Dermis blood vessel endothelial cell (primary cell): ENCODE measurements at regions not wholly inside any gene's neighbourhood (a gene's known extent, or its start where the extent isn't known, plus 50 kb on each side); places are given as distances from the start of the nearest gene placed in this dataset.
A peak's percentile ranks its signal among the peaks of the same experiment; 100 is the strongest.

Source experiments
- DNase-seq: peaks from one replicate; pipeline ENCODE4 v3.0.0; 2010

DNA sequence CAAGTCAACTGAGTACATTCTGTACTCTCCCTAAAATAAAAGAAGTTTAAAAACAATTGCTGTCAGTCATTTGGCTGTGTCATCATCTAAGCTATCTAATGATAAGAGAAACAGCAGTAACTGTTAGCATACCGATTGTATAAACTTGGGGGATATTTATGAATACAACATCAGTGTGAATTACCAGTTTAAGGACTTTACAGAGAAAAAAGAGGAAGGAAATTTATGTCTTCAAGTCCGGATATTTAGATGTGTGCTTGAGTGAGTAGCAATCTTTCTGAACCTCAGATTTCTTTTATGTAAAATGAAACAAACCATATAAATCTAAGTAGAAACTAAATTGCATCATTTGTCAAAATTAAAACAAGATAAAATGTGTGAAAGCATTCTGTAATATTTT is 1557.0 kb downstream of the MRPL39 start:
- no peak for DNase-seq

DNA sequence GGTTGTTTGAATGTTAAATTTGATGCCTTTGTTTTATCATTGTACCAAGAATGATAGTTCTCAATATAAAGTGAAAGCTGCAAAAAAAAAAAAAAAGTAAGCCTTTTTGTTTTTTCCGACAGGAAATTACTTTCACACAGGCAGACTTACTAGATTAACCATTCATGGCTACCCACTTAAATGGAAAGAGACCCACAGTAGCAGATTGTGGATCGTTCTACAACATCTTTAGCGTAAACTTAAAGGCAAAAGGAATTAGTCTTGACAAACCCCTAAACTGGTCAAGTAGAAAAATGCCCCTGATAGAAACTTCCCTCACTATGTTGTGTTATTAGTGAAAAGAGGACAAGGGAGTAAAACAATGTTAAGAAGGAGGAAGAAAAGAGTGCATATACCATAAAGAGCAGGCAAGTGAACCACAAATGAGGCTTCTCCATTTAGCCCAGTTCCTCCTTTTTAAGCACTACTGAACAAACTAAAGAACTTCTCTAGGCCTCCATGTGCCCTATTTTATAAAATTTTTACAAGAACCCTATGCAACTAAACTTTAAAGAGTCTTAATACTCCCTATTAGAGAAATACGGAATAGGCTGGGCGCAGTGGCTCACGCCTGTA is 1560.3 kb downstream of the MRPL39 start:
- no peak for DNase-seq

DNA sequence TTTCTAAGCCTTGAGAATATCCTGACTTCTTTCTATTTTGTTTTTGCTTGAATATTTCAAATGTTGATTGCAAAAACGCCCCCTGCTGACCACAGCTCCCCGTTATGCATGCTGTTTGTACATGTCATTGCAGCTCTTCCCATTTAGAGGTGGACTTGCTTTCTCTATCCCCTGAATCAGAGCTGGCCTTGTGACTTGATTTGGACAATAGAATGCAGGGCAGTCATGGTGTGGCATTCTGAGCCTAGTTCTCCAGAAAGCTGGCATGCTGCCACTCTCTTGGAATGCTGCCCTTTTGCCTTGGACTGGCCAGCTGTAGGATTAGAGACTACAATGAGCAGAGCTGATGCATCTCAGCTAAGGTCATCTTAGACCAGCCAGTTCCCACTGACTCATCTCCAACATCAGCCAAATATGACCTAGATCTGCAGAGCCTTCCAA is 1561.5 kb downstream of the MRPL39 start:
- peak; percentile 10 for DNase-seq

DNA sequence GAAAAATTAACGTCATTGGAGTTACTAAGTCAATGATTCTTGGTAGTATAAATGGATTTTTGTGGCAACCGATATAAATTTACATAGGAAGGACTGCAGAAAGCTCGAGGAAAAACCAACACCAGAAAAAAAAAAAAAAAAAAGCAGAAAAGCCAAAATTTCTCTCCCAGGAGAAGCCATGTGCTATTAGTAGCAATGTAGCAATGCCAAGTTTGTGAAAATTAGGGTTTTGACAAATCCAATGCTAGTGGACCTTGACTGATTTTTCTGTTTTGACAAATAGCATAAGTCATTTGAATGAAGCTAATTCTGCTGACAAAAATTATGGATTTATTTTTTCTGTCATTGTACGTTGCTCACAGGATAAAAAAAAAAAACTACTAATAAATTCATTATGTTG is 1561.9 kb downstream of the MRPL39 start:
- no peak for DNase-seq

DNA sequence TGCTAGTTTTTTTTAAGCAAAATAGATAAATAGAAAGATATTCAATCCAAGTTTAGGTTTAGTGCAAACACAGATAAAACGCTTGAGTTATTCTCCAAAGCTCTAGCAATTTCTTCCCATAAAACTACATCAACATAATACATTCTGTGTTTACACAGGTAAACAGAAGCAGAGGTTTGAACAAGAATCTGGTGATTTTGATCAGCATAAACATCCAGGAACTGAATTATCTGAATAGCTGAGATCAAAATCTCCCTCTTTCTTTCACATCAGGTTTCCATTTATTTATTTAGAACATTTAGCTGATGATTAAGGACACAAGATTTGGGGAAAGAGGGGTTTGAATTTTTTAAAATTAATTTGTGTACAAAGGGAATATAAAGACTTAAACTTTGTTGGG is 1564.6 kb downstream of the MRPL39 start:
- no peak for DNase-seq

DNA sequence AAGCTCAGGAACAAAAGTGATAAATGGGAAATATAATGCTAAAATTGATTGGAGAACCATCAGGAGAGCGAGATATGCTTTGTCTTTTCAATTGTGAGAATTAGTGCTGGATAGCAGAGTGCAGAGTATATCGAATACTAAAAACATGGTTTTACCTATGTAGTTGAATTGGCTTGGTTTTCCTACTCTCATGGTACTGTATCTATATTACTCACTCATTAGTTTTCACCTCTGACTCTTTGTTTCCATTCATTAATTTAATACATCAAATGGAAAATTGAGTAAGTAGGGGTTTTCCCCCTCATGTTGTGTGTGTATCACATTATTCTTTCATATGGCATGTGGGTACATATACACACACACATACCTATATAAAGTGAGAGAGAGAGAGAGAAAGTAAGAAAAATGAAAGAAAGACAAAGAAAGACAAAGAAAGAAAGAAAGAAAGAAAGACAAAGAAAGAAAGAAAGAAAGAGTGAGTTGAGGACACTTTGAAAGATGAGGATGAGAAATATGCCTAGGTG is 1574.5 kb downstream of the MRPL39 start:
- DNase-seq = no peak

DNA sequence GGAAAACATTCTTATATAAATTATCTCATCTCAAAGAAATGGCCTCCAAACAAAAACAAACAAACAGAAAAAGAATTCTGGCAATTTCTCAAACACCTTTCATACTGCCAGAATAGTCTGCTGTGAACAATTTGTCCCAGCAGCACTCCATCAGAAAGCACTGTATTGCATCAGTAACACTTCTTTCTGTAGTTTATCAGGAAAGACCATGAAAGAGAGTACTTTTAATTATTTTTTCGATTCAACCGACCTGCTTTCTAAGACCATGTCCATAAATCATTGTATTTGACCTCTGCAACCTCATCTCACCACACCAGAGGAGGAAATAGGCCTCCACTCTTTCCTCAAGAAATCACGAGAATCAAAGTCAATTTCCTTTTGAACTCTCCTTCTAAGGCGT is 1579.9 kb downstream of the MRPL39 start:
- DNase-seq = no peak

DNA sequence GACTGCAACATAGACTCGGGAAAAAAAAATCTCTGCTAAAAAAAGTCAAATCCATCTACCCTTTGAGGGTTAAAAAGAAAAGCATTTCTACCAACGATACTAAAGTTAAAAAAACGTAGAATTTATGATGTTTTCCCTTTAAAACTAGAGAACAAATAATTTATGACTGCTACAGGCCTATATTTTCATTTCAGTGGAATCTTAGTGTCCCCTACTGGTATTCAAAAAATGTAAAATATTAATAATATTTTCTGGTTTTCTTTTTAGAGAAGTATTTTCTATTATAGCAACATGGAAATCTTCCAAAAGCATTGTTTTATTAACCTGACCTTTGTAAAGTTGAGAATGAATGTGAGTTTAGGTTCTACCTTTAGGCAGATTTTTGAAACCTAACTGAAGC is 1582.2 kb downstream of the MRPL39 start:
- DNase-seq = no peak

DNA sequence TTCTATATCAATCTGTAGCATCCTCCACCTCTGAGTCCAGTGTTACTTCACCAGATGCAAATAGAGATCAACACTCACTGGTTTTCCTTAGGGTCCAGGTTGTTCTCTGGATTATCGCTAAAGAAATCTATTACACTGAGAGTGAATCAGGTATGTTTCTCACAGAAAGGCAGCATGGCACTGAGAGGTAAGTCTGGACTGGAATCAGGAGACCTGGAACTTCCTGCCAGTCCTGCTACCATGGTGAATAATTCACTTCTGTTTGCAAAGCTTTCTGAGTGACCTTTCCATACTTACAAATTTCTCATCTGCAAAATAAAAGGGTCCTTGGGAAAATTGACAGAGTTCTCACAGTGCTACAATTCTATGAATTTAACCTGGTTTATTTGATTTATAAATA is 1583.3 kb downstream of the MRPL39 start:
- DNase-seq = no peak

DNA sequence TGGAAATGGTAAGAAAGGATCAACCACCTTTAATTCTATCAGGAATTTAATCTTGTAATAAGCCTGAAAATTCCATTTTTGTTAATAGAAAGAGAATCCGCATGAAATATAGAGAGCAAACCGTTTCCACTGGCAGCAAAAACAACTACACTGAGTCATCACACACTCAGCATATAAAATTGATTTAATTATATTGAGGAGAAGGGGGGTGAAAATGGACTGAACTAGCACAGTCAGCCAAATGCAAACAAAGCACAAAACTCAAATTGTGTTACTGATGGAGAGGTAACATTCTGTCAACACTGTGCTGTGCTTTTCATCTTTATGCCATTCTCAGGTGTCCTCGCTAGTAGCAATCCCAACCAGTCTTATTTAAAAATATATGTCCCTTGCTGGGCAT is 1583.9 kb downstream of the MRPL39 start:
- DNase-seq = no peak

DNA sequence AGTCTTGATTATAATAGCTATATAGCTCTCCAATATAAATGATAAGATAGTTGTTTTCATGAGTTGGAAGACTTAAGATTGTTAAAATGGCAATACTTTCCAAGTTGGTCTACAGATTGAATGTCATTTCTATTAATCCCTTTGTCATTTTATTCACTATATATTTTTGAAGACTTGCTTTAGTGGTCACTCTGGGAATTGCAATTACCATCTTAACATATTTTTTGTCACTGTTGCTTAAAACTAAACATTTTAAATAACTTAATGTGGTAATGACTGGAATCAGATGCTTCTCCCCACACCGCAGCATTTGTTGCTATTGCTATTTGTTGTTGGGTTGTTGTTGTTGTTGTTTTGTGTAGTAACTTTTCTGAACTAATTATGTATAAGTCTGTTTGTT is 1592.9 kb downstream of the MRPL39 start:
- no peak for DNase-seq

DNA sequence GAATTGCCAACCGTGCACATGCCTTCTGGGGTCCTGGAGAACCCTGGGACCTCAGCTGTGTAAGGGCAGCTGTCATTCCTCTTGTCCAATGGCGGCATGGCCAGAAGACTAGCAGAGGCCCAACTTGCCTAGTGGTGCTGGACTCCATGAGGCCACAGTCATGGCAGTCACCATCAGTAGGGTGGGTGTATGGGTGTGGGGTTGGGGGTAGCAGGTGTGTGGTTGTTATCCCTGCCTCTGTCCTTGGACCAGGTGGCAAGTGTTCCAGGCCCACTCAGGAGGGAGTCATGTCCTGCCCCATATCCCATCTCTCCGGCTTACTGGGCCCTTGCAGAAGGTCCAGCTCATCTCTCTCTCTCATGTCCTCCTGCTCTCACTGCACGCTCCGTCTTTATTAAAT is 1596.2 kb downstream of the MRPL39 start:
- no peak for DNase-seq

DNA sequence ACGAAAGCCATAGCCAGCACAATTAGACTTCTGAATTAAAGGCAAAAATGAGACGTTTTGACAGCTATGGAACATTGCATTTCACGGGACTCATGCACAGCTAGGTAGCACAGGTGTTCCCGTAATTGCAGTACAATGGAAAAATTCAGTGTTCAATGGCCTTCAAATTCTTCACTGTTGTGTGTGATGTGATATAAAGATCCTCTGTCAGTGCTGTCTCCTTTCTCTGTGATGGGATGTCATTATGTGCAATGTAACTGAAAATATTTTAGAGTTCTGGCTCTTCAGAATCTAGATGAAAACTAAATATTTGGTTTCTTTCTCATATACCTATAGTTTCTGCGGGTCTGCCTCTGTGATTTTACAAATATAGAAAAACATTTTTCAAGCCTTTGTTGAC is 1599.7 kb downstream of the MRPL39 start:
- DNase-seq = no peak

DNA sequence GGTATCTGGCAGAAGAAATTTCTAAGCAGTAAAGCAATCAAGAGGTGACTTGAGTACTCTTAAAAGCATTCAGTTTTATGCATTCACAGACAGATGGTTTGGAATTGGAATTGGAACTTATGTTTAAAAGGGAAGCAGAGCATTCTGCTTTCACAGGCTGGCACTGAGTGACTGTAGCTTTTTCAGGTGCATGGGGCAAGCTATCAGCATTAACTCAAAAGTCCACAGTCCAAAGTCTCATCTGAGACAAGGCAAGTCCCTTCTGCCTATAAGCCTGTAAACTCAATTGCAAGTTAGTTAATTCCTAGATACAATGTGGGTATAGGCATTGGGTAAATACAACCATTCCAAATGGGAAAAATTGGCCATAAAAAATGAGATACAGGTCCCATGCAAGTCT is 1620.3 kb downstream of the MRPL39 start:
- no peak for DNase-seq

DNA sequence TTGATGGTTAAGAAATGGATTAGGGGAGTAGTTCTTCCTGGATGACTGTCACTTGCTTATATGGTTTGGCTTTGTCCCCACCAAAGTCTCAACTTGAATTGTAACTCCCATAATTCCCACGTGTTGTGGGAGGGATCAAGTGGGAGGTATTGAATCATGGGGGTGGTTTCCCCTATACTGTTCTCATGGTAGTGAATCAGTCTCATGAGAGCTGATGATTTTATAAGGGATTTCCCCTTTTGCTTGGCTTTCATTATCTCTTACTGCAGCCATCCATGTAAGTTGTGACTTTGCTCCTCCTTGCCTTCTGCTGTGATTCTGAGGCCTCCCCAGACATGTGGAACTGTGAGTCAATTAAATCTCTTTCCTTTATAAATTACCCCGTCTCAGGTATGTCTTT is 1621.1 kb downstream of the MRPL39 start:
- no peak for DNase-seq

DNA sequence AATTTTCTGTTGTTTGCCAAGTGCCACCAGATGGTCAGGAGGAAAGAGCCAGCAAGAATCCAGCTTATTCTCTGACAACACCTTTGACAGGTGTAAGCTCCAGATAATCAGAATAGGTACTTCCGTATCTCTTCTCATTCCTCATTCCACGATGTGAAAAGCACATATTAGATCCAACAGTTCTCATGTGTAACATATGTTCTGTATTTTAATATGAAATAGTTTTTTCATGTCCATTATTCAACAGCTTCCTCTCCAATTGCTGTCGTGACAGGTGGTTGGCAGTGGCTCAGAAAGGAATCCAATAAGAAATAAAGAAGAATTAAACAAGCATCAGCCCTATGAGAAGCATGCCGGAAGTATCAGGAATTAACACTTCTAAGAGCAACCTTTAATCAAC is 1624.7 kb downstream of the MRPL39 start:
- no peak for DNase-seq

DNA sequence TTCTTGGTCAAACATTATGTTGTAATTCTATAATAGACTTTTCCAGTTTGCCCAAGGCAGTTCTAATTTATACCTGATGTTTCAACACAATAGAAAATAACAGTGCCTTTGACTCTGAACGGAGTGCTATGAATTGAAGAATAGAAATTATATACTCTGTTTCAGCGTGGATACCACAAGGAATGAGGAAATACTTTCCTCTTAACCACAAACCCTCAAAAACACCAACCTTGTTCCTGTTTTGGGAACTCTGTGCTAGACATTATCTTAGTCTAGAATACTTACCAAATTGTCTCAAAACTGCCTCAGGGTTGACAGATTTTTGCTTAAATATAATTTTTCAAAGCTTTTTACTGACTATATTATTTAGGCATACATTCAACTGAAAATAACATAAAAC is 1629.3 kb downstream of the MRPL39 start:
- DNase-seq = no peak

DNA sequence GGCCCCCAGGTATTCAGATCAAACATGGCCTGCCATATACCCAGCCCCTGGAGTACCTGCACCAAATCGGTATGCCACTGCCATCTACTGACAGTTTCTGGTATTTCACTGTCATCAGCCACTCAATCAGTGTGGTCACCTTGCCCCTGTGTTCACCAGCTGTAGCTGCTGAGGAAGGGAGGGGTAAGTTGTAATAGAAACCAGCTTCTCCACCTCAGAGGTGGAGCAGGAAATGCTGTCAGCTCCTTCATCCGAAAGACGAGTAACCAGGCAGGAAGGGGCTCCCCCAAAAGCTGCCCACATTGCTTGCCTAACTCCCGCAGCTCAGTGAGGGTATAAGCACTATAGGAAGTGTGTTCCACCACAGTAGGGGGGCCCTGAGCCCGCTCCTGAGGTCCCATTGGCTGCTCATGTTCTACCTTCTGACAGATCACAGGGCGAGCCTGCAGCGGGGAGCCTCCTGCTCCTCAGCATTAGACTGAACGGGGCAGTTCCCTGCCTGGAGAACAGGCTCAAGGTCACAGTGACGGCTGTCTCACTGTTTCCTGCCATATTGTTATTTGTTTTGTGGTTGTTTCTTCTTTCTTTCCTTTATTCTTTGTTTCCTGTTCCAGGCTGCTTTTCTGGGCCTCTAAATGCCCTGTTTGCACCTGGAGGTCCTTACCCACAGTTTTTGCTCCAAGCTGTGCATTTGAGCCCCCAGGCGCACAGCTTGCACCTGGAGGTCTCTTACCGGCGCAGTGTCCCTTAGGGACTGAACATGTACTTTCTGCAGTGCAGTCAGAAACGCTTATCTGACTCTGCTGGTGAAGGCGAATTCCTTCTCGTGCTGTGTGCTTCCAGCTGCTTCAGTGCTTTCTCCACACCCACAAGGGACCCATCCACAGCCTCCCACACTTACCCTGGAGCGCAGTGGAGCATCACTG is 1638.3 kb downstream of the MRPL39 start:
- DNase-seq = peak; percentile 3

DNA sequence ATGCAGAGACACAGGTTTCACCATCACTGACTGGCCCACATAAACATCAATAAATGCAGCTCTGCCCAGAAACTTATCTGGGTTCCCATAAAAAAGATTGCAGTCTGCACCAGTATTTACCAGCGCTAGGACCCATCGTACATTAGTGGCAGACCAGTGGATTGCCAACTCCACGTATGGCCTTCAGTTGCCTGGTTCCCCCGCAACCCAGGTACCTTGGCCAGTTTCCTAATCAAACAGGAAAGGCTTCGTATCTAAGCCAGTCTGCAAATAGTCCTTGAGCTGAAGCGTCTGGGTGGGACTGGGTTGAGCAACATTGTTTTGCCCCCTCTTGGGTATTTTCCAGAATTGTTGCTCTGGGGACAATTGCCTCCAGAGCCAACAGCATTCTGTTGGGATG is 1639.3 kb downstream of the MRPL39 start:
- no peak for DNase-seq

DNA sequence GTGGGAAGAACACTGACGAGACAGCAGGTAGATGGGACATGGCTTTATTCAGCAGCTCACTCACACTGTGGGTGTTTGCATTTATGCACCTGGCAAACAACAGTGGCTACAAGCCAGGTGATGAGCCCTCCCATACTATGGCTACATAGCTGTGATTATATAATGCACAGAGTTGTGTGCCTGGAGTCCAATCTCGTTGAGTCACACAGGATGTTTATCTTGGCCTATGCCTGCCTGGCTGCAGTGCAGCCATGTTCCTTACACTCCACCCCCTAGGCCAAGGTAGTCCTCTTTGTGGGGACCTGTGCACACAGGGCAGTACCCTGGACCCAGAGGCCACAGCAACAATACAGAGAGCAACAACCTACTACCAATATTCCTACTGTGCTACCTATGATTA is 1643.8 kb downstream of the MRPL39 start:
- no peak for DNase-seq

DNA sequence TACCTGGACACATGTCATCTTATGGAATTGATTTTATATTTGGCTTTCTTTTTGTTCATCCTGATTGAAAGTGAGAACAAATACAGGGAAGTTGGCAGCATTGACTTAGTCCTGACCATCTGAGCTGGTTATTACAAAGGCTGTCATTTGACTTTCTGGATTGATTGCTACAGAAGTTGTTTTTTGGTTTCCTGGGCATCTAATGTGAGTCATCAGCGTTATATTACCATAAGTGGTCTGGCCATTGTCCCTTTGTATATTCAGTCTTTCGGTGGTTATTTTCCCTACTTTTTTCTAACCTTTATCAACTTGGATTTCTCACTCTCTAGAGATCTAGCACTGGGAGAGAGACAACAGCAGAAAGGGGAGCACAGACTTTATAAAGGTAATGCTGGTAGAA is 1646.5 kb downstream of the MRPL39 start:
- no peak for DNase-seq

DNA sequence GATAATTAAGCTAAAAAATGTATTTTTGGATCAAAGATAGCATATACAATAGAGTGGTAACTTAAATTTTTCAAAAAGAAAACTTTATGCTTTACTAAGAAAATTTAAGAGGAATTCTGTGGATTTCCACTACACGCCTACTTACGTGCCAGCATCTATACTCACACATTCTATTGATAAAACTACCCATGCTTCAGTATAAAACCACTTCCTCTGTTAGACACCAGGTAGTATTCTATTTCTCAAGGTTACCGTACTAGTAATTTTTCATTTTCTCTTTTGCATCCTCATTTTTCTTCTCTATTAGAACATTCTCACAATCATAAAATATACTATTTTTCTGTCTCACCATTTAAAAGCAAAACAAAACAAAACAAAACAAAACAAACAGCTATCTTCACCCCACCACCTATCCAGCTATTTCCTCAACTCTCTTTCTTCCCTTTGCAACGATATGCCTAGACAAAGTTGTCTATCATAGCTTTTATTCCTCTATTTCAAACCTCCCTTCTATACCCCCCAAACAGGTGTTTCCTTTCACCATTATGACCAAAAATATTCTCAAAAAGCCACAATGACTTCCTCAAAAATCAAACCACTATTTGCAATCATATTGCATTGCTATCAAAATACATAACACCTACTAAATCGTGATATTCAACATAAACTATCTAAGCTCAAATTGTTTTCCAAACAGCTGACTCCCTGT is 1652.0 kb downstream of the MRPL39 start:
- no peak for DNase-seq

DNA sequence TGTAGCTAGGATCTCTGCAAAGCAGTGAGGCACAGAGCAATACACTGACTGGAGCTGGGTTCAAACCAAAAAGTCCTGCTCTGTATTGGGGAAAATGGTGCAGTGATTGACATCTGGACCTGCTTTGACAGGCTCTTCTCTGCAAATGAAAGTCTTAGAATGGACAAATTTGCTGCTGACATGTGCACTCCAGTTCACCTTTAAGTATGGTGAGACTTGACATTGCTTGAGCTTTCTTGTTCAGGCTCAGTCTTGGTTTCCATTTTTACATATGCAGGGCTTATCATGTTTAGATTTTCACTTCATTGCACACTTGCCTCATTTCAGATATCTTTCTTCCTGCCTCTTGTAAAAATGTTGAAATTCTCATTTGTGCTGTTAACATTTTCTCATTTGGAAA is 1655.0 kb downstream of the MRPL39 start:
- DNase-seq = no peak

DNA sequence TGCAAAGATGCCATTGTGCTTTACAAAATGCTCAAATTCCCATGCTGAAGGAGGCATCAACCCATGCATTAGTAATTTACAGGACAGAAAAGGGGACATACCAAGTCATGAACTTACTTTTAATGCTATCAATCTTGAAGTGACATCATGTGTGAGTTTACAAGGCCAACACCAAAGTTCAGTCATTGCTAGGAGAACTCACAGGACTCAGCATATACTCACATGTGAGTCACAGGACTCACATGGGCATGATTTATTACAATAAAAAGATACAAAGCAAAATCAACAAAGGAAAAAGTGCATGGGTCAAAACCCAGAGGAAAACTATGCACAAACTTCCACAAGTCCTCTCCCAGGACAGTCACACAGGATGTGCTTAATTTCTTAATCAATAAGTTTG is 1656.0 kb downstream of the MRPL39 start:
- DNase-seq = no peak
